GM20431 (cell line): ENCODE measurements at regions not wholly inside any gene's neighbourhood (a gene's known extent, or its start where the extent isn't known, plus 50 kb on each side); places are given as distances from the start of the nearest gene placed in this dataset.

Source experiments
- in situ Hi-C: fragments of 300-500 bp; cut with MseI, MboI; formaldehyde crosslinking; loops from one replicate; pipeline ENCODE4 v1.15.0; 2020; ENCODE audit warnings: low sequenced_read_pairs; ENCODE audit not compliant: unreplicated experiment

DNA sequence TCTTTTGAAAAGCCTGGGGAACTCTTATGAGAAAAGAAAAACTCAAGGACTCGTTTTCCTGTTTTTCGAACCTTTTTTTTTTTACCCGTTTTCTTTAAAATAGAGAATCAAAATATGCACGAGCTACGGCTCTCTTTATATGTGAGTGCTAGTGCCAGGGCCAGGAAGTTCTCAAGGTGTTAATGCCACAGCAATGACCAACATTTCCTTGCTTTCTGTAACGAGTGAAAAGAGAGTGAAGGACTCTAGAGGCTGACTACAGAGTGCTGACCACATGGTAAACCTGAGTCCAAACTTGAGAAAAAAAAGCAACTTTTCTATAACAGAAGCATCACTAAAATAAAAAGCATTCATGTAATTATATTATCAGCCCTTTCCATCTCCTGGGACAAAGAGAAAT is 102.2 kb upstream of the SLC28A3 start:
- in situ Hi-C loops, result no loop called here

DNA sequence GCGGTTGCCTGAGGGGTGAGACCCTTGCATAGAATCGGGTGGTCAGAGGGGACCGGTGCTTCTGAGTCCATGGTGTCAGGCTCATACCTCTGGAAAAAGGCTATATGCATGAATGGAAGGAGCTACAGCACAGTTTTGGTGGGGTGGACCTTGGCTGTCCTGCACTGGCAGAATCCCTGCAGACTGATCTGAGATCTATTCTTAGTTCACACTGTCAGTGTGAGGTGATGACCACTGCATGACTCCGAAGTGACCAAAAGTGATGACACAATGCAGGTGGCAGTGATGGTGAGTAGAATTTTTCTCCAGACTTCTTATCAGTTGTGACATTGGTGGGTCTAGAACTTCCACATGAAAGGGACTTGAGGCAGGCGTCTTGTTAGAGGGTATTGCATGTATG is 105.2 kb upstream of the SLC28A3 start:
- in situ Hi-C loops, result no loop called here

- in situ Hi-C loops, result no loop called here
Observed at GRCh38 chr9:84447305-84447704, 106.7 kb upstream of the SLC28A3 start.

- in situ Hi-C loops, result no loop called here
Observed at GRCh38 chr9:84450029-84450428, 109.5 kb upstream of the SLC28A3 start.

GRCh38 chr9:84456527-84456926 is 116.0 kb upstream of the SLC28A3 start:
- in situ Hi-C loops, result no loop called here

DNA sequence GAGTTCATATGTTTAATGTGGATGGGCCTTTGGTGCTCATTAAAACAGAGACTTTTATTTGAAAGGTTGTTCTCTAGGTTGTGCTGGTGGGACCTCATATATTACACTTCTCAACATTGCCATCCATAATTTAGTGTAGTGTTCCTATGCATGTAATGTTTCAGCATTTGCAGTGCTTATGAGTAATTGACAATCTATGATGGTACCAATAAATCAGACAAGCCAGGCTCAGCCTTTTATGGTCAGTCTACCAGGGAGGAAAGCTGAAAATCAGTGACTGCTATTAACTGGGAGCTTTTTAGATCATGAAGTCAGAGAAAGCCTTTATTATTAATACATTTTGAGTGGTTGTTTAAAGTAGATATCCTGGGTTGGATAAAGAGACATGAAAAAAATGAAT is 120.1 kb upstream of the SLC28A3 start:
- in situ Hi-C loops, result no loop called here

GRCh38 chr9:84463272-84463671 is 122.7 kb upstream of the SLC28A3 start:
- in situ Hi-C loops, result no loop called here

- in situ Hi-C loops, result no loop called here
Observed at GRCh38 chr9:84466580-84467285, 126.2 kb upstream of the SLC28A3 start.

- in situ Hi-C loops, result no loop called here
Observed at GRCh38 chr9:84471816-84472215, 131.3 kb upstream of the SLC28A3 start.

DNA sequence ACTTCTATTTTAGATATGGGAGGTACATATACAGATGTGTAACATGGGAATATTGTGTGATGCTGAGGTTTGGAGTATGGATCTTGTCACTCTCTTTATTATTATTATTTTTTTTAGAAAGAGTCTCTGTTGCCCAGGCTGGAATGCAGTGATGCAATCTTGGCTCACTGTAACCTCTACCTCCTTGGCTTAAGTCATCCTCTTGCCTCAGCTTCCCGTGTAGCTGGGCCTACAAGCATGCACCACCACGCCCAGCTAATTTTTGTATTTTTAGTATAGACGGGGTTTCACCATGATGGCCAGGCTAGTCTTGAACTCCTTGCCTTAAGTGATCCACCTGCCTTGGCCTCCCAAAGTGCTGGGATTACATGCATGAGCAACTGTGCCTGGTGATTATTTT is 138.4 kb upstream of the SLC28A3 start:
- in situ Hi-C loops, result loop anchor here (25.0 kb wide), 1 partner anchor 108 kb away; no protein-coding TSS in a partner anchor

DNA sequence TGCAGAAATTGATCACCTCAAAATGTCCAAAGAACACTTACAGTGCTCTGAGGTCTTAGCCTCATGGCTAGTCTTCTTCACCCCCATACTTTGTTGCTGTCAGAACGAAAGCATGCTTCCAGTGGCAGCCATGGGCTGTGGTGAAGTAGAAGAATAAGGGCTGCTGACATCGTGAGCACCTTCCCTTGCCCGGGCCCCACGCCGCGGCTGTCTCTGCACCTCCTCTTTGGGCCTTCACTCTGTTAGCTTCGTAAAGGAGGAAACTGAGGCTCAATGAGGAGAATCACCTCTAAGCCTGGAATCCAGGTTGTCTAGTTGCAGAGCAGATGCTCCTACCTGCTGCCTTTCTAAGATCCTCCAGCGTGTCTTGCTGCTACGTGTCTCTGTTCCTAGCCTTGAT is 139.5 kb upstream of the SLC28A3 start:
- in situ Hi-C loops, result loop anchor here (25.0 kb wide), 1 partner anchor 107 kb away; no protein-coding TSS in a partner anchor

DNA sequence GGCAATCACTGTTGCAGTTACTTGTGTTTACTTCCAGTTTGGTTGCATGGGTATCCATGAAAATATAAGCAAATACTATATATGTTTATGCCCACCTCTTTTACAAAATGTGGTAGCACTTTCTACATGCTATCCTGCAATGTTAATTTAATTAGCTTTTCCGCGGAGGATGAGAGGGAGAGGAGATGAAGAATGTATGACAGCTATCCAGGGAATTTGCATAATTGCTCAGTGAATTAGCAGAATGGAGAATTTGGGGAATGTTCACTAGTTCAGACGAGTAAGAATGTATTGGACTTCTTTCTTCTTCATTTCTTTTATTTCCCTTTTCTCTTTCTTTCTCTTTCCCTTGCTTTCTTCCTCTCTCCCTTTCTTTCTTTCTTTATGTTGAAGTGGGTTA is 140.7 kb upstream of the SLC28A3 start:
- in situ Hi-C loops, result loop anchor here (25.0 kb wide), 1 partner anchor 106 kb away; no protein-coding TSS in a partner anchor

- in situ Hi-C loops, result loop anchor here (25.0 kb wide), 1 partner anchor 106 kb away; no protein-coding TSS in a partner anchor
Observed at GRCh38 chr9:84481636-84482218, 141.2 kb upstream of the SLC28A3 start.

DNA sequence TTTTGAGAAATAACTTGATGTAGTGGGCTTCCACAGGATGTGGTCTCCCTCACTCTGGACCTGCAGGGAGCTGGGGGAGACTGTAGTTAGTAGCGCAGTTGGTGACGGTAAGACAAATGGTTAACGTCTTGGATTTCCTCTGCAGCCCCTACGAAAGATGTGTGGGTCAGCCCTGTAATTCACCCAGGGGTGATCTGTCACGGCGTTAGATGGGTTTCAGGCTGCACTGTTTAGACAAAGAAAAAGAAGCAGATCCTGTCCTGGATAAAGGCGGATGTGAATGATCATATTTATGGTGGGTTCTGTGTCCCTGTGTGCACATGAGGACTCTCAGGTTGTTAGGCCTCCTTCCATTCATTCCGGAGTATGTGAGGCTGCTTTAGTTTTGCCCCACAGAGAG is 142.0 kb upstream of the SLC28A3 start:
- in situ Hi-C loops, result loop anchor here (25.0 kb wide), 1 partner anchor 105 kb away; no protein-coding TSS in a partner anchor

DNA sequence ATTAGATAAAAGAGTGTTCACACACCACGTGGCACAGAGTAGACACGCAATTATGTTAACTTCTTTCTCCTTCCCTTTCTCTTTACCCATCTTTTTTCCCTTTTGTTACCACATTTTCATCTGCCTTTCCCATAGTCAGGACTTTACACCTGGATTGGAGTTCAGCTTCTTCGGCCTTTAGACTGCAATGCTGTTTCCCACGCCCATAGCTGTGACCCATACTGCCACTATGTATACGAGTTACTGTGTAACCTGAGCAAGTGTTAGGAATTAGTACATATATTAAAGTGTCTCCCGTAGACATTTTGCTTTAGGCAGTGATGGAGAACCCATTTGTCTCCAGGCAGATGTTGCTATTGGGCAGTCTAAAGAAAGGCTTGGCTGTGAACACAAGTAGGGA is 143.6 kb upstream of the SLC28A3 start:
- in situ Hi-C loops, result loop anchor here (25.0 kb wide), 1 partner anchor 103 kb away; no protein-coding TSS in a partner anchor

DNA sequence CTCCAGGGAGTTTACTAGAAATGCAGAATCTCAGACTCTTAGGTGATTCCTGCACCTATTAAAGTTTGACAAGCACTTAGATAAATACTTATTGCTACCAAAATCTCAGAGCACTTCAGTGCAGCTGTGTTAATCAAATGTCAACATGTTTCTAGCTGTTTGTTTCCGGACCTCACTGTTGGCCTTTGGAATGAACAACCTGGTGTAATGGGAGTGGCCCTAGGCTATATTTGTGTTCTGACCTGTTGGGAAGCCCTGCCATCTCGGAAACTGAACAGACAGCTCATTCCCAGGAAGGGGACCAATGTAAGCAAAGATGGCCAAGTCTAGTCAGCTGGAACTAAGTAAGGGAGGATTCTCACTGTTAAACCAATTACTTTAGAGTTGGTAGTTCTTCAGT is 145.0 kb upstream of the SLC28A3 start:
- in situ Hi-C loops, result loop anchor here (25.0 kb wide), 1 partner anchor 102 kb away; no protein-coding TSS in a partner anchor

- in situ Hi-C loops, result loop anchor here (25.0 kb wide), 1 partner anchor 101 kb away; no protein-coding TSS in a partner anchor
Observed at GRCh38 chr9:84486663-84487062, 146.1 kb upstream of the SLC28A3 start.

DNA sequence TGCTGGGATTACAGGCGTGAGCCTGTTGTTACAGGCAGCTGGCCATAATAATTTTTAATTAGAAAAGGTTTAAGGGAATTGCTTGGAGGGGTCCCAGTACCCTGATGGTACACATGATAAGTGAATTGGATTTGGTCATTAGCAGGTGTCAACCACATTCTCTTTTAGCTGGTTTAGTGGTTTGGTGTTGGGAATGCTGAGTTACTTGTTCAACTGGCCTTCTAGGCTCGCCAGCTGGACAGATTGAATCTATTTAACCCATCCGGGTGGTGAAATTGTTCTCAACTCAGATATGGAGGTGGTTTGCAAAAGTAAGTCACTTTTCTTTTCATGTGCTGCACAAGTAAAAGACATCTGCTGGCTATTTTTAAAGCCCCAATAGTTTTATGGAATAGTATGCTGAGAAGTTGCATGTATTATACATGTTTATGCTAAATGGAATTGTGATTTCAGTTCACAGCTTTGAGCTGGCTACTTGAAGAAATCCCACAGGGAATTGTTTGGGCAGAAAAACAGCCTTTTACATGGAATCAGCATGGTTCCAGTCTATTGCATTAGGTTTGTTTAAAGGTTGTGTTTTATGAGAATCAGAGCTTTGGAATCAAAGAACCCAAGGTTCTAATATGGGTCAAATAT is 149.8 kb upstream of the SLC28A3 start:
- in situ Hi-C loops, result loop anchor here (25.0 kb wide), 1 partner anchor 97 kb away; no protein-coding TSS in a partner anchor

DNA sequence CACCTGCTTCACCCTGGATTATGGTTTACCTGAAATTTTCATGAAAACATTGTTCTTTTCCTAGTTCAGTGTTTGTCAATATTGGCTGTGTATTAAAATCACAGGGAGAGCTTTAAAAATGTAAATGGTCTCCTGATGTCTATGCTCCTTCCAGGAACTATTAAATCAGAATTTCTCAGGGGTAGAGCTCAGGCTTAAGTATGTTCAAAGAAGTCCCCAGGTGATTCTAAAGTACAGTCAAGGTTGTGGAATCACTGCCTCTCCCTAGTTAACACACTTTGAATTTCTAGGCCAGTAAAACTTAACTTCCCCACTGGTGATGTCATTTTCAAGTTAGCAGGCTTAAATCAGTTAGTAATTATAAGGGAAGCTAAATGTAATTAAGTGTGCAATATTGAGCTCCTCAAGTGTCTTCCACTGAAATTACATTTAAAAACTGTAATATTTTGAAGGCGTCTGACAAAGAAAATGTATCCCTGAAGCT is 150.3 kb upstream of the SLC28A3 start:
- in situ Hi-C loops, result loop anchor here (25.0 kb wide), 1 partner anchor 96 kb away; no protein-coding TSS in a partner anchor

DNA sequence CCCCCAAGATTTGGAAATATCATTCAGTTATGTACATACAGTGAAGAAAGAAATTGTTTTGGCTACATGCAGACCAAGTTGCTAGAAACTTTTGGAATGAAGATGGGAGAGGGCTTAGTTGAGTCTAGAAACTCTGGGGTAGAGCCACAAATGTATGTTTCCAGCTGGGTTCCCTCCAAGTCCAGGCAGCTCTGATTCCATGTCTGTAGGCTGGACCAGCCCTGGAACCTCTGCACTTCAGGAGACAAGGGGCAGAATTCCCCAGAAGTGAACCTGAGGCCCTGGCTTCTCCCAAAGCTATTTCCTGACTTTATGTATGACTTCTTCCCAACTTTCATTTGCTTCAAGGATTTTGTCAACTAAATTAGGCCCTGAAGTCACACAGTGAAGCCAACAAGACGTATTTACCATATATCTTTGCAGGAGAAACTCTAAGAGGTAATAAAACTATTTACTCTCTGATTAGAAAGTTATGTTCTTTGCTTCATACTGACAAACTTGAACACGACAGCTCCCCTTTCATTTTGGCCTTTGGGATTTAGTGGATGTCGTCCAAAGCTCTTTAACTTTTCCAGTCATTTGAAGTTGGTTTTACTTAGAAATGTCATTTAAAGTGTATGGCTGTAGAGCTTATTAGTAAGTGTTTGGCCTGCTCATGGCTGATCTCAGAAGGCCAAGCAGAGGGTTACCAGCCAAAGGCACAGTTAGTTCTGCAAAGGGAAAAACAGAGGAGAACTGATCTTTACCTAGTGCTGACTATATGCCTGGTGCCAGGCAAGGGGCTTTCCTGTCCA is 152.0 kb upstream of the SLC28A3 start:
- in situ Hi-C loops, result loop anchor here (25.0 kb wide), 1 partner anchor 95 kb away; no protein-coding TSS in a partner anchor
